HG02973 (cell line): ENCODE measurements at regions not wholly inside any gene's neighbourhood (a gene's known extent, or its start where the extent isn't known, plus 50 kb on each side); places are given as distances from the start of the nearest gene placed in this dataset.

ENCODE experiments used
- ATAC-seq: cut with Tn5 transposase; IDR thresholded peaks from one replicate; pipeline ENCODE4 v1.9.1; 2021; ENCODE audit warnings: moderate library complexity; ENCODE audit not compliant: unreplicated experiment

DNA sequence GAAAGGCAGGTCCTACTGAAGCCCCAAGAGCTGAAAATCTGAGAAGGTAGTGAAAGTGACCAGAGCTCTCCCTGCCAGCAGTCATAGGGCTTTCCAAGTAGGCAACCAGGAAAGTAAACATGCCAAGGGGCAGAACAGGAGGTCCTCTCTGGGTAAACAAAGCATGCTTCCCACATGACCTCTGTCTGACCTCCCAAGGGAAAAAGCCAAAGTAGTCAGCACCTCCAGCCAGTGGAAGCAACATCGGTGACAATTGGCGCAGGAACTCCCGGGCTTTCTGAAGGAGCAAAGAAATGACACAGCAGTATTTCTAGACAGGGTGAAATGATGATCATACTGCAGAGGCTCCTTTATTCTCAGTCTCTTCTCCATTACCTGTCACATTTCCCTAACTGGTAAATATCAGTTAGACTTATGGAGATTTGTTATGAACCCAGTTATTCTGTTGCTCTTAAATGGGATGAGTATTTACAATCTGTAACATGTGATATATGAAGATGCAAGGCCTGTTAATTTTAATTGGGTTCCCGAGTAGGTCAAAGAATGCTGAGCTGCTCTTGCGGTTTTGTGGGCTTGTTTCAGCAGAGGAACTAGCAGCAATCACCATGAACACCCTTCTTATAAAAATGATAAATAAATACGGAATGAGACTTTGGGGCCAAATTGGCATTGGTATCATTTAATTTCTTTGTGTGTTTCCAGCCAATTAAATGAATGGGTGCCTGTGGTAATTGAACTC is 321.0 kb downstream of the RND3 start:
- no peak for ATAC-seq

GRCh38 chr2:150165988-150166312 is 321.5 kb downstream of the RND3 start:
- ATAC-seq = no peak

GRCh38 chr2:150165442-150165841 is 322.0 kb downstream of the RND3 start:
- ATAC-seq = no peak

DNA sequence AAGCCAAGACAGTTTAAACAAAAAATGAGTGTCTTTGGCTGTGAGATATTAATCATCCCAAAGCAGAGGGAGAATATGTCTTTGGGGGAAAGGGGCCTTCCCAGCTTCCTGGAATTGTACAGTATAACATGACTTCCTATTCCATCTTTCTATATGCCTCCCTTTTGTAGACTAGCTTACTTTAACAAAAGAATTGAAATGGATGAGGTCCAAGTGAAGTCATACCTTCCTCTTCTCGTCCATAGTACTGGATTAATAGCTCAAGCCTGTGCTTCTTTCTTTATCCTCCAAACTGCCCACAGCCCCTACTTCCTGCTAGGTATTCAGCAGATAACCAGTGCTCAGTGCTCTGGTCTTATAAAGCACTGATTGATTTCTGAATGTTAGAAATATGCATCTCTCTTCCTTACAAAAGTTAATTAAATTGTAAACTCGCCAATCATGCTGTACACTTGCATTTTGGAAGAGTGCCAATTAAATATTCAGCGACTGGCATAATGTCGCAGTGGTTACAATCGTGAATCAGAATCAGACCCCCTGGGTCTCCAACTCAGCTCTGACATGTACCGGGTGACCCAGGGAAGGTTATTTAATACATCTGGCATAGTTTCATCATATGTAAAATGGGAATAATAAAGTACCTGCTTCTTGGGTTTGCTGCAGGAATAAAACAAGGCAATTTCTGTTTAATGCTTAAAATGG is 325.1 kb downstream of the RND3 start:
- no peak for ATAC-seq

GRCh38 chr2:150160058-150160457 is 327.4 kb downstream of the RND3 start:
- ATAC-seq = no peak

DNA sequence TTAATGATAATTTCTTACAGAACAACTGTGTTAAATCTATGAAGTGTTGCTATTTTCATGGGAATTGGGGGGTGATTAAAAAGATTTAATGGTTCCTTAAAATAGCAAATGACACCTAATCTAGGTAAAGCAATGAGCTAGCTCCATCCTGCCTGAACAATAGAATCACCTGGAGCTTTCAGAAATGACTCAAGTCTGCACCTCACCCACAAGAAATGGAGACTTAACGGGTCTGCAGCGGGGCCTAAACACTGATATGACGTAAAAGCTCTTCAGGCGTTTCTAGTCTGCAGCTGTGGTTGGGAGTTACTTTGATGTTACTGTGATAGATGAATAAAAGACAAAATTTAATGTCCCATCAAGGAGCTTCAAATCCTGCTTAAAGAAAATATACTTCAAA is 328.2 kb downstream of the RND3 start:
- no peak for ATAC-seq

- ATAC-seq = no peak
Observed at GRCh38 chr2:150156876-150157275, 330.6 kb downstream of the RND3 start.

GRCh38 chr2:150156415-150156814 is 331.1 kb downstream of the RND3 start:
- ATAC-seq = no peak

GRCh38 chr2:150154308-150154797 is 333.1 kb downstream of the RND3 start:
- no peak for ATAC-seq

- no peak for ATAC-seq
Observed at GRCh38 chr2:150153646-150154307, 333.7 kb downstream of the RND3 start.

- ATAC-seq = no peak
Observed at GRCh38 chr2:150152230-150152629, 335.2 kb downstream of the RND3 start.

DNA sequence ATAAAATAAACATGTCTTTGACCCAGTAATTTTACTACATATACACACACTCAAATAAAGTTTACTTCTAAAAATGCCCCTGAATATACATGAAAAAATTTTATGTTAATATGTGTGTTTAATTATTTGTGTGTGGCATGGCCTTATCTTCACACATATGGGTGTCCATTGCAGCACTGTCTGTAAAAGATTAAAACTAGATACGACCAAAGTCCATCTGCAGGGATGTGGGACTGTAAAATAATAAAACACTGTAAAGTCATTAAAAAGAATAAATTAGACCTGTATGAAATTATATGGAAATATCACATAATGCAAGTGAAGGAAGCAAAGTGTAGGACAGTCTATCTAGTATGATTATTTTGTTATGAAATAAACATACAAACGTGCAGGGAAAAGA is 337.3 kb downstream of the RND3 start:
- ATAC-seq = no peak

DNA sequence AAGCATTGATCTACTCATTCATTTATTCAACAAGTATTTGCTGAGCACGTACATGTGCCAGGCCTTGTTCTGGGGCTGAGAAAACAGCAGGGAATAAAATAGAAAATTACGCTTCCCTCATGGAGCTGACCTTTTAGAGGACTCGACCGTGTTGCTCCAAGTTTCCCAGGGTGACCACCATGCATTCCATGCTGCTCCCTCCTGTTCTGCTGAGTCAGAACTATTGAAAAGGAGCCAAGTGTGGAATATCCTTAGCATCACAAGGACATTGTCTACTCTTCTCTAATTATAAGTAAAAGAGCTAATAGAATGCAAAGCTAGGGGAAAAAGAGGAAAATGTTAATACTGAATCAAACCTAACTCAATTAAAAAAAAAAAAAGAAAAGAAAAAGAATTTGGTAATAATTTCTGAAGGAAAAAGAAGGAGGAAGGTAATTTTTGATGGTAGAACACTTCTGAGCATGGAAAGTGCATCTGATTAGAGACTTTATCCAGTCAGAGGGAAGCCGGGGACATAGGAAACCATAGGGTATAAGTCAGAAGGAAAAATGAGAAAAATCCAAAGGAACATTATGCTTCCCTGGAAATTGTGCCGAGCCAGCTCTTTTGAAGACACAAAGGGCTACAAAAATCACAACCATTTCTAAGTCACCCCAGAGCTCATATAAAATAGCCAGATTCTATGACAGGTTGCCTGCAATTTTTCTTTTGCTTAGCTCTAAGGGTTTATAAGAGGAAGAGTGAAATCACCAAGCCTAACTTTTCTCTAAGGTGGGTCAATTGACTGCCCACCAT is 339.4 kb downstream of the RND3 start:
- ATAC-seq = no peak

- no peak for ATAC-seq
Observed at GRCh38 chr2:150146879-150147278, 340.6 kb downstream of the RND3 start.

GRCh38 chr2:150145299-150145692 is 342.2 kb downstream of the RND3 start:
- no peak for ATAC-seq

DNA sequence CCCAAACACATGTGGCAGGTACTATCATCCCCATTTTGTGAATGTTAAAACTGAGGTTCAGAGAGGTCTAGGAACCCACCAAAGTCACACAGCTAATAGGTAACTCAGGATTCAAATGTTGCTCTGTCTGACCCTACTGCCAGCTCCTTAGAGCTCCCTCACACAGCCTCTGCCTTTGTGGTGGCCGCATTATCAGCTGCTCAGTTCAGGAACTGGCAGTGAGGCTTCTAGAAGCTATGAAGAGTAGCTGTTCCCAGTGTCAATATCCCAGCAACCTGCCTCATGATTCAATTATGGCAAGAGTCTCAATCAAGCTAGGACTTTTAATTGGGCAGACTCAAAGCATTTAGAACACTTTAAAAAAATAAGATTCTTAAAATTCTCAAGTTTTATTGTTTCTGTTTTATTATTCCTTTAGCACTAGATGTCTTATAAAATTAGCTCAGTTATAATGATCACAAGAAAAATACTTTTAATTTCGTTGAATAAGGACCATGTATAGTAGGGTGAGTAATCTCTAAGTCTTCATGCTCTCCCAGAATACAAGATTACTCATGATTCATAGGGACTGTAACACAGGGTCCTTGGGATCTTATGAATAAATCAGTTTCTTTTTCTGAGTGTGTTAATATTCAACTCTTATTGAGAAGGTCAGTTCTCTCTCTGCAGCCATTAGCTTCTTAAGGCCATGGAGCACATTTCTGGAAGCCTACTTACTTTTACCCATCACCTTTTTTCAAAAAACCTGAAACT is 342.7 kb downstream of the RND3 start:
- no peak for ATAC-seq

- ATAC-seq = no peak
Observed at GRCh38 chr2:150143087-150143536, 344.4 kb downstream of the RND3 start.

- ATAC-seq = no peak
Observed at GRCh38 chr2:150142561-150142960, 344.9 kb downstream of the RND3 start.

- ATAC-seq = no peak
Observed at GRCh38 chr2:150141226-150142001, 346.1 kb downstream of the RND3 start.

DNA sequence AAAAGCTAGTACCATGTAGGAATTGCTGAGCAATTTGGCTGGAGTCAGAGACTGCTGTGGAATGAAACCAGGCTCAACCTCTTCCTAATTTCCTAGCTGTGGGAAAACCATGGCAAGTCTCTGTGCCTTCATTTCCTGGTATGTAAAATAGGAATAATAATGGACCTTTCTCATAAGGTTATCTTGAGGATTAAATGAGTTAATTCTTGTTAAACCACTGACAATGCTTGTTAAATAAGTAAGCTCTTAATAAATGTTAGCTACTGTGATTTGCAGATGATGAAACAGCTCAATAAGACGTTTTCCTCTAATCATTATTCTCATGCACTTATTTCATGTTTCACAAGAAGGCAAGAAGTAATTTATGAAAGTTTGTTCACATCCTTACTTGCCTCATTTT is 346.7 kb downstream of the RND3 start:
- no peak for ATAC-seq
